GM19035 (cell line): ENCODE measurements at regions not wholly inside any gene's neighbourhood (a gene's known extent, or its start where the extent isn't known, plus 50 kb on each side); places are given as distances from the start of the nearest gene placed in this dataset.
"Not testable (repeated sequence)": the region's sequence is repeated elsewhere in the genome, so short reads cannot be mapped to it uniquely, and the experiment has no call there.

Experiments
- ATAC-seq: cut with Tn5 transposase; IDR thresholded peaks from one replicate; pipeline ENCODE4 v1.9.1; 2021; ENCODE audit not compliant: unreplicated experiment

- ATAC-seq, result no peak
These were observed 274.0 kb upstream of the PREP start for GRCh38 chr6:105676857-105677256.

- no peak for ATAC-seq
These were observed 273.0 kb upstream of the PREP start for GRCh38 chr6:105675715-105676397.

- ATAC-seq, result not testable (repeated sequence)
These were observed 270.1 kb upstream of the PREP start for GRCh38 chr6:105672856-105673538.

GRCh38 chr6:105669232-105669631, 266.4 kb upstream of the PREP start:
- no peak for ATAC-seq

GRCh38 chr6:105667056-105667455, 264.2 kb upstream of the PREP start:
- no peak for ATAC-seq

- ATAC-seq, result no peak
These were observed 262.0 kb upstream of the PREP start for GRCh38 chr6:105664931-105665330.

- ATAC-seq, result no peak
These were observed 249.1 kb upstream of the PREP start for GRCh38 chr6:105651969-105652368.

- ATAC-seq, result no peak
These were observed 247.5 kb upstream of the PREP start for GRCh38 chr6:105650347-105650746.

GRCh38 chr6:105649192-105649591, 246.3 kb upstream of the PREP start:
- no peak for ATAC-seq

GRCh38 chr6:105648276-105648675, 245.4 kb upstream of the PREP start:
- no peak for ATAC-seq

- peak; percentile 86 for ATAC-seq
These were observed 243.5 kb upstream of the PREP start for GRCh38 chr6:105646391-105646867.

- no peak for ATAC-seq
These were observed 243.1 kb upstream of the PREP start for GRCh38 chr6:105645958-105646357.

- no peak for ATAC-seq
These were observed 242.3 kb upstream of the PREP start for GRCh38 chr6:105645156-105645555.

GRCh38 chr6:105644691-105645090, 241.8 kb upstream of the PREP start:
- ATAC-seq, result no peak

GRCh38 chr6:105644073-105644489, 241.2 kb upstream of the PREP start:
- no peak for ATAC-seq

- no peak for ATAC-seq
These were observed 239.8 kb upstream of the PREP start for GRCh38 chr6:105642708-105643107.

GRCh38 chr6:105641504-105641903, 238.6 kb upstream of the PREP start:
- no peak for ATAC-seq

GRCh38 chr6:105639124-105639523, 236.2 kb upstream of the PREP start:
- no peak for ATAC-seq

GRCh38 chr6:105633814-105634213, 230.9 kb upstream of the PREP start:
- ATAC-seq, result no peak

- no peak for ATAC-seq
These were observed 225.4 kb upstream of the PREP start for GRCh38 chr6:105628156-105628860.

GRCh38 chr6:105626295-105627158, 223.6 kb upstream of the PREP start:
- ATAC-seq, result no peak
